ENCODE measurements at regions not wholly inside any gene's neighbourhood (a gene's known extent, or its start where the extent isn't known, plus 50 kb on each side); places are given as distances from the start of the nearest gene placed in this dataset.

DNA sequence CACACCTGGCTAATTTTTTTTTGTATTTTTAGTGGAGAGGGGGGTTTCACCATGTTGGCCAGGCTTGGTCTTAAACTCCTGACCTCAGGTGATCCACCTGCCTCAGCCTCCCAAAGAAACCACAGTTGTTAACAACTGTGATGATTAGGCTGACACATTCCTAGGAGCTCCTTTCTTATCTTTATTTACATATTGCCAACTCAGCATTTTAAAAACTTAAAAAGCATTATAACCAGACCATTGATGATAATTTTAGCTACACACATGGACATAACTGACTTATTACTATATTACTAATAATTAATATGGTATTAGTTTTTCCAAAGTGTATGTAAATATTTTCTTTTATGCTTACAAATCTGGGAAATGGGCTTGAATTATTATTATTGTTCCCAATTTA is 82.9 kb upstream of the FAT3 start:
- TF ChIP-seq EZH2phosphoT487 (IDR thresholded peaks at IDR 0.05; ENCODE audit: borderline replicate concordance, low read length): no peak
- TF ChIP-seq, protein P1, sequence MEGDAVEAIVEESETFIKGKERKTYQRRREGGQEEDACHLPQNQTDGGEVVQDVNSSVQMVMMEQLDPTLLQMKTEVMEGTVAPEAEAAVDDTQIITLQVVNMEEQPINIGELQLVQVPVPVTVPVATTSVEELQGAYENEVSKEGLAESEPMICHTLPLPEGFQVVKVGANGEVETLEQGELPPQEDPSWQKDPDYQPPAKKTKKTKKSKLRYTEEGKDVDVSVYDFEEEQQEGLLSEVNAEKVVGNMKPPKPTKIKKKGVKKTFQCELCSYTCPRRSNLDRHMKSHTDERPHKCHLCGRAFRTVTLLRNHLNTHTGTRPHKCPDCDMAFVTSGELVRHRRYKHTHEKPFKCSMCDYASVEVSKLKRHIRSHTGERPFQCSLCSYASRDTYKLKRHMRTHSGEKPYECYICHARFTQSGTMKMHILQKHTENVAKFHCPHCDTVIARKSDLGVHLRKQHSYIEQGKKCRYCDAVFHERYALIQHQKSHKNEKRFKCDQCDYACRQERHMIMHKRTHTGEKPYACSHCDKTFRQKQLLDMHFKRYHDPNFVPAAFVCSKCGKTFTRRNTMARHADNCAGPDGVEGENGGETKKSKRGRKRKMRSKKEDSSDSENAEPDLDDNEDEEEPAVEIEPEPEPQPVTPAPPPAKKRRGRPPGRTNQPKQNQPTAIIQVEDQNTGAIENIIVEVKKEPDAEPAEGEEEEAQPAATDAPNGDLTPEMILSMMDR (IDR thresholded peaks at IDR 0.05; ENCODE audit: low read depth, low read length, poor library complexity, severe bottlenecking): no peak
- no peaks in the 10 kb centered on the region for H3K27me3 ChIP-seq (ENCODE audit: control insufficient read depth, low read length)
- no peak overlapping the region for H3K27ac ChIP-seq (ENCODE audit: low read depth, low read length)
- H3K4me2 ChIP-seq (ENCODE audit: low read length): no peak overlapping the region
- H3K36me3 ChIP-seq (ENCODE audit: control insufficient read depth, low read length): no peaks in the 10 kb centered on the region
- H3K79me2 ChIP-seq (ENCODE audit: control insufficient read depth, low read length): no peaks in the 10 kb centered on the region
- H3F3A ChIP-seq (ENCODE audit: control insufficient read depth, insufficient read depth): no peaks in the 10 kb centered on the region
- no peaks in the 10 kb centered on the region for H3K9me3 ChIP-seq (ENCODE audit: control insufficient read depth, insufficient read depth, low read length)
- H3K4me1 ChIP-seq (ENCODE audit: control insufficient read depth, low read length): no peaks in the 10 kb centered on the region
- H4K20me1 ChIP-seq (ENCODE audit: control insufficient read depth, insufficient read depth, low read depth, low read length): no peaks in the 10 kb centered on the region
- no peak overlapping the region for H3K4me3 ChIP-seq (ENCODE audit: low read length)
- H3K9me2 ChIP-seq (replicated peaks; ENCODE audit: control insufficient read depth, low read length): no peaks in the 10 kb centered on the region

DNA sequence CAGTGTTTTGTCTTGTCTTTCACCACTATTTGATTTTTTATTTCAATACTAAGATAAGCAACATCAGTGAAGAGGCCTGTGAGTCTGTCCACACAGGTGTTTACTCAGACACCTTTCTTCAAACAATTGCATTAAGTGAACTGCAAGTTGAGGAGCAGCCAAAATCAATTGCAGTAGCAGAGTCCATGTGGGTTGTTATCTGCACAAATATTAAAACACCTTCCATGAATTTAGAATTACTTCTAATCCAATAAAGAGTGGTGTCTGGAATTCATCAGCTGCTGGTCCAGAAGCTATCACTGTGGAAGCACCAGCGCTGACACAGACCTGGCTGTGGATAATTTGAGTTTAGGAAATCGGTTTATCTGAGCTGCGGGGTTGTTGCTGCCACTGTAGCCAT is 83.5 kb upstream of the FAT3 start:
- TF ChIP-seq, protein P1 (IDR thresholded peaks at IDR 0.05; ENCODE audit: low read depth, low read length, poor library complexity, severe bottlenecking): no peak
- TF ChIP-seq EZH2phosphoT487 (IDR thresholded peaks at IDR 0.05; ENCODE audit: borderline replicate concordance, low read length): no peak
- no peaks in the 10 kb centered on the region for H3K4me1 ChIP-seq (ENCODE audit: control insufficient read depth, low read length)
- no peak overlapping the region for H3K27ac ChIP-seq (ENCODE audit: low read depth, low read length)
- no peaks in the 10 kb centered on the region for H3K36me3 ChIP-seq (ENCODE audit: control insufficient read depth, low read length)
- no peak overlapping the region for H3K4me3 ChIP-seq (ENCODE audit: low read length)
- no peaks in the 10 kb centered on the region for H3K9me2 ChIP-seq (replicated peaks; ENCODE audit: control insufficient read depth, low read length)
- H3K79me2 ChIP-seq (ENCODE audit: control insufficient read depth, low read length): no peaks in the 10 kb centered on the region
- no peaks in the 10 kb centered on the region for H3K9me3 ChIP-seq (ENCODE audit: control insufficient read depth, insufficient read depth, low read length)
- no peaks in the 10 kb centered on the region for H3K27me3 ChIP-seq (ENCODE audit: control insufficient read depth, low read length)
- H4K20me1 ChIP-seq (ENCODE audit: control insufficient read depth, insufficient read depth, low read depth, low read length): no peaks in the 10 kb centered on the region
- no peaks in the 10 kb centered on the region for H3F3A ChIP-seq (ENCODE audit: control insufficient read depth, insufficient read depth)
- no peak overlapping the region for H3K4me2 ChIP-seq (ENCODE audit: low read length)

DNA sequence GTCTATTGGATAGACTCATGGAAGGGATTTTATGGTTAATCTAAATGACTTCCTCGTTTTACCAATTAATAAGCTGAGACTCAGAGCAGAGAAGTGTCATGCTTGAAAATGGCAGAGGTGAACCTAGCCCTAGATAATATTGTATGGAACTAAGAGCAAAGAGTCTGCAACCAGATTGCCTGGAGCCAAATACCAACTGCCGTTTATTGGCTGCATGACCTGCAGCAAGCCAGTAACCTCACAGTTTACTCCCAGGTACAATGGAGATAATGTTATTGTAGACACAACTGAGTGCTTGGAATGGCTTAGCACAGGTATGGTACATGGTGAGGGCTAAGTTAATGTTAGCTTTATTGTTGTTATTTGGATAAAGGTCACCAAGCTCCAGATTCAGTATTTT is 84.6 kb upstream of the FAT3 start:
- Histone ChIP-seq H3K9me2 (replicated peaks; ENCODE audit: control insufficient read depth, low read length) (no peaks in the 10 kb centered on the region), H4K20me1 (ENCODE audit: control insufficient read depth, insufficient read depth, low read depth, low read length) (no peaks in the 10 kb centered on the region), H3F3A (ENCODE audit: control insufficient read depth, insufficient read depth) (no peaks in the 10 kb centered on the region), H3K4me3 (ENCODE audit: low read length) (no peak overlapping the region), H3K4me1 (ENCODE audit: control insufficient read depth, low read length) (no peaks in the 10 kb centered on the region), H3K9me3 (ENCODE audit: control insufficient read depth, insufficient read depth, low read length) (no peaks in the 10 kb centered on the region), H3K4me2 (ENCODE audit: low read length) (no peak overlapping the region), H3K36me3 (ENCODE audit: control insufficient read depth, low read length) (no peaks in the 10 kb centered on the region), H3K27me3 (ENCODE audit: control insufficient read depth, low read length) (no peaks in the 10 kb centered on the region), H3K79me2 (ENCODE audit: control insufficient read depth, low read length) (no peaks in the 10 kb centered on the region), H3K27ac (ENCODE audit: low read depth, low read length) (no peak overlapping the region)
- no peak for TF ChIP-seq EZH2phosphoT487 (IDR thresholded peaks at IDR 0.05; ENCODE audit: borderline replicate concordance, low read length)
- TF ChIP-seq, protein P1 (IDR thresholded peaks at IDR 0.05; ENCODE audit: low read depth, low read length, poor library complexity, severe bottlenecking): no peak

DNA sequence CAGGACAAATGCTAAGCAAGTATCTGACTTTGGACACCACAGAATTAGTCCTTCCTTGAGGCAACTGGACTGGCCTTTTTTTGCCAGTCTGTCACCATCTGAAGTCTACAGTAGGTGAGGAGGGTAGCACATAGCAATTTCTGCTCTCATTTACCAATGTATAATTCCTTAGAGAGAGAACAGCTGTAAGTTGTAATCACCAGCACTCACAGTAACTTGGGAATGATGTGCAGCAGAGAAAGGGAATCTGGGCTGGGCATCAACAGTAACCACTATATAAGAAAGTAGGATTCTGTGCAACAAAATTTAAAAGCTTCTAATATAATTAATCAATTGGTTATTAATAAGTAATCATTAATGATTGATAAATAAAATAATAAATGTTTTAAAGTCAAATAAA is 86.3 kb upstream of the FAT3 start:
- Histone ChIP-seq H3K4me3 (ENCODE audit: low read length) (no peak overlapping the region), H3K27ac (ENCODE audit: low read depth, low read length) (no peak overlapping the region), H3K9me3 (ENCODE audit: control insufficient read depth, insufficient read depth, low read length) (no peaks in the 10 kb centered on the region), H3K4me1 (ENCODE audit: control insufficient read depth, low read length) (no peaks in the 10 kb centered on the region), H3F3A (ENCODE audit: control insufficient read depth, insufficient read depth) (no peaks in the 10 kb centered on the region), H3K9me2 (replicated peaks; ENCODE audit: control insufficient read depth, low read length) (no peaks in the 10 kb centered on the region), H3K36me3 (ENCODE audit: control insufficient read depth, low read length) (no peaks in the 10 kb centered on the region), H3K79me2 (ENCODE audit: control insufficient read depth, low read length) (no peaks in the 10 kb centered on the region), H3K4me2 (ENCODE audit: low read length) (no peak overlapping the region), H4K20me1 (ENCODE audit: control insufficient read depth, insufficient read depth, low read depth, low read length) (no peaks in the 10 kb centered on the region), H3K27me3 (ENCODE audit: control insufficient read depth, low read length) (no peaks in the 10 kb centered on the region)
- TF ChIP-seq, protein P1 (IDR thresholded peaks at IDR 0.05; ENCODE audit: low read depth, low read length, poor library complexity, severe bottlenecking): no peak
- TF ChIP-seq EZH2phosphoT487 (IDR thresholded peaks at IDR 0.05; ENCODE audit: borderline replicate concordance, low read length): no peak

Measured in DOHH2 (cell line).